ENCODE measurements at regions not wholly inside any gene's neighbourhood (a gene's known extent, or its start where the extent isn't known, plus 50 kb on each side); places are given as distances from the start of the nearest gene placed in this dataset.

- TF ChIP-seq CTCF (IDR thresholded peaks at IDR 0.05; ENCODE audit: insufficient read depth, low read depth, low read length) = no peak
- H3K27me3 ChIP-seq (ENCODE audit: control insufficient read depth, insufficient read depth, low read length) = peaks cover 1% of the 10 kb centered on the region
- H3K36me3 ChIP-seq (ENCODE audit: control insufficient read depth, insufficient read depth, low read length) = no peaks in the 10 kb centered on the region
- ChIA-PET CTCF (interaction anchor here (1.4 kb wide), 1 partner anchor 9 kb away, joined by 3 read pairs; no protein-coding TSS in a partner anchor), POLR2A (no interaction called here)
- H3K4me3 ChIP-seq (ENCODE audit: low read depth, low read length) = no peak overlapping the region
- no peak for DNase-seq (ENCODE audit: low read depth)
Measured at GRCh38 chr15:31241888-31242522, 84.6 kb upstream of the KLF13 start.

GRCh38 chr15:31243895-31244294 is 82.7 kb upstream of the KLF13 start:
- Histone ChIP-seq H3K36me3 (ENCODE audit: control insufficient read depth, insufficient read depth, low read length) (no peaks in the 10 kb centered on the region), H3K27me3 (ENCODE audit: control insufficient read depth, insufficient read depth, low read length) (peaks cover 4% of the 10 kb centered on the region), H3K4me3 (ENCODE audit: low read depth, low read length) (no peak overlapping the region)
- ChIA-PET POLR2A (no interaction called here), CTCF (no interaction called here)
- no peak for DNase-seq (ENCODE audit: low read depth)
- TF ChIP-seq CTCF (IDR thresholded peaks at IDR 0.05; ENCODE audit: insufficient read depth, low read depth, low read length) = no peak

- no peak for DNase-seq (ENCODE audit: low read depth)
- ChIA-PET POLR2A (no interaction called here), CTCF (interaction anchor here (1.2 kb wide), 1 partner anchor 9 kb away, joined by 3 read pairs; no protein-coding TSS in a partner anchor)
- Histone ChIP-seq H3K4me3 (ENCODE audit: low read depth, low read length) (no peak overlapping the region), H3K36me3 (ENCODE audit: control insufficient read depth, insufficient read depth, low read length) (no peaks in the 10 kb centered on the region), H3K27me3 (ENCODE audit: control insufficient read depth, insufficient read depth, low read length) (peaks cover 7% of the 10 kb centered on the region)
- no peak for TF ChIP-seq CTCF (IDR thresholded peaks at IDR 0.05; ENCODE audit: insufficient read depth, low read depth, low read length)
Measured at GRCh38 chr15:31245135-31245689, 81.4 kb upstream of the KLF13 start.

- DNase-seq (ENCODE audit: low read depth) = no peak
- ChIA-PET CTCF (no interaction called here), POLR2A (no interaction called here)
- peaks cover 8% of the 10 kb centered on the region for H3K27me3 ChIP-seq (ENCODE audit: control insufficient read depth, insufficient read depth, low read length)
- H3K4me3 ChIP-seq (ENCODE audit: low read depth, low read length) = no peak overlapping the region
- H3K36me3 ChIP-seq (ENCODE audit: control insufficient read depth, insufficient read depth, low read length) = no peaks in the 10 kb centered on the region
- TF ChIP-seq CTCF (IDR thresholded peaks at IDR 0.05; ENCODE audit: insufficient read depth, low read depth, low read length) = no peak
Measured at GRCh38 chr15:31245756-31246155, 80.9 kb upstream of the KLF13 start.

- POLR2A ChIA-PET = no interaction called here
- H3K36me3 ChIP-seq (ENCODE audit: control insufficient read depth, insufficient read depth, low read length) = no peaks in the 10 kb centered on the region
- TF ChIP-seq CTCF (IDR thresholded peaks at IDR 0.05; ENCODE audit: insufficient read depth, low read depth, low read length) = no peak
- H3K27me3 ChIP-seq (ENCODE audit: control insufficient read depth, insufficient read depth, low read length) = peaks cover 19% of the 10 kb centered on the region
- DNase-seq (ENCODE audit: low read depth) = no peak
- H3K4me3 ChIP-seq (ENCODE audit: low read depth, low read length) = no peak overlapping the region
- CTCF ChIA-PET = no interaction called here
Measured at GRCh38 chr15:31247404-31247803, 79.2 kb upstream of the KLF13 start.
